ENCODE measurements at regions not wholly inside any gene's neighbourhood (a gene's known extent, or its start where the extent isn't known, plus 50 kb on each side); places are given as distances from the start of the nearest gene placed in this dataset.
A peak's percentile ranks its signal among the peaks of the same experiment; 100 is the strongest.
"Not testable (repeated sequence)": the region's sequence is repeated elsewhere in the genome, so short reads cannot be mapped to it uniquely, and the experiment has no call there.

GRCh38 chr9:129453734-129454133 is 167.2 kb downstream of the C9orf50 start:
- no peak for DNase-seq

- DNase-seq: no peak
Measured at GRCh38 chr9:129451669-129452068, 169.2 kb downstream of the C9orf50 start.

GRCh38 chr9:129451089-129451656 is 169.7 kb downstream of the C9orf50 start:
- DNase-seq: no peak

DNA sequence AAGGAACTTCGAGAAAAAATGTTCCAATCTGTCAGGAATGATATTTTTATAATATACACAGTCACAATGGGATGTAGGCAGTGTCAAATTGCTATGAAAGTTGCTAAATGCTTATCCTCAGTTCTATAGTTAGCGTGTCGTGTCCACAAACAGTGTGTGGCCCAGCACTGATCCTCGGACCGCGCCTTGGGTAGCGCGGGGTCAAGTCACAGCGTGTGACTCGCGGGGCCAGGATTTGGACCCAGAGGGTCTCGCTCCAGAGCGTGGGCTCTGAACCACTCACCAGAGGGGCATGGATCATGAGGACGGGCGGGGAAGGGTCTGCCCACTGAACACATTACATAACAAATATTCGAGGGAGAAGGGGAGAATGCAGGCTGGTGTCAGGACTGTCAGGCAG is 171.8 kb downstream of the C9orf50 start:
- DNase-seq: no peak

- DNase-seq: no peak
Measured at GRCh38 chr9:129446828-129447550, 173.9 kb downstream of the C9orf50 start.

DNA sequence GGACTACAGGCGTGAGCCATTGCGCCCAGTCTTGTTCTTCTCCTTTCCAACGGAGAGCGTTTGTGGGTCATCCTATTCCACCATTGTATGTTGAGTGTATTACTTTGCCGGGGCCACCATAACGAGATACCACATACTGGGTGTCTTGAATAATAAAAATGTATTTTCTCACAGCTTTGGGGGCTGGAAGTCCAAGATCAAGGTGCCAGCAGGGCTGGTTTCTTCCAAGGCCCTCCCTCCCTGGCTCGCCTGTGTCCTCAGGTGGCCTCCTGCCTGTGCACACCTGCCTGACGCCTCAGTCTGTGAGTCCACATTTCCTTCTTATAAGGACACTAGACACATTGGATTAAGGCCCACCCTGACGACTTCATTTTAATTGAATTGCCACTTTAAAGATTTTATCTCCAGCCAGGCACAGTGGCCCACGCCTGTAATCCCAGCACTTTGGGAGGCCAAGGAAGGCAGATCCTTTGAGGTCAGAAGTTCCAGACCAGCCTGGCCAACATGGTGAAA is 175.1 kb downstream of the C9orf50 start:
- no peak for DNase-seq

DNA sequence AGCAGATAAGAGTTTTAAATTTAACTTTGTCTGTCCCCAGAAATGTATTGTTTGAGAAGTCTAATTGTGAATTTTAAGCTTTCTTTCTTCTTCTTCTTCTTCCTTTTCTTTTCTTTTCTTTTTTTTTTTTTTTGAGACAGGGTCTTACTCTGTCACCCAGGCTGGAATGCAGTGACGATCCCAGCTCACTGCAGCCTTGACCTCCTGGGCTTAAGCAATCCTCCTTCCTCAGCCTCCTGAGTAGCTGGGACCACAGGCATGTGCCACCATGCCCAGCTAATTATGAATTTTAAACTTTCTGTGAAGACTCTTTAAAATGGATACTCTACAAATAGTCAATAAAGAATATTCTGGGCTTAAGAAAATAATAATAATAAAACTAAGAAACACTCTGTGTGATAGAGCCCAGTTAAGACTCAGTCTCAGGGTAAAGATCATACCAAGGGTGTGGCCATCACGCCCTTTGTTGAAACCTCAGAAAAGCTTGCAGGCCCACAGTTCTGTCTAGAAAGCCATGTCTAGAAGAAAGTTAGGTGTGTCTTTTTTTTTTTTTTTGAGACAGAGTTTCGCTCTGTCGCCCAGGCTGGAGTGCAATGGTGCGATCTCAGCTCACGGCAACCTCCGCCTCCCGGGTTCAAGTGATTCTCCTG is 177.3 kb downstream of the C9orf50 start:
- not testable (repeated sequence) for DNase-seq

GRCh38 chr9:129442803-129443511 is 177.9 kb downstream of the C9orf50 start:
- no peak for DNase-seq

DNA sequence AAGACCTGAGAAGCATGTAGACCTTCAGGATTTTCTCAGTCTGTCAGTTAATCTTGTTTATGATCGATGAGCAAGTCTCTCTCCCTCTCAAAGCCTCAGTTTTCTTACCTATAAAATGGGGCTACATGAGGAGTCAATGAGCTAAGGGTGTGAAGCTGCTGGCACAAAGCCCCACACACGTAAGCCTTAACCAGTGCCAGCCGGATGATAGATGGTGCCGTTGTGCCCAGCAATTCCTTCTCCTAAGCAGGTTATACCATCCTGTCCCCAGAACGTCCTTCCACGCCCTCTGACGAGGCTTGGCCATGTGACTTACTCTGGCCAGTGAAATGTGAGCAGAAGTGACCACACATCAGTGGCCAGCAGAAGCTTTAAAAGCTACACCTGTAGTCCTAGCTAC is 179.0 kb downstream of the C9orf50 start:
- no peak for DNase-seq

- DNase-seq: no peak
Measured at GRCh38 chr9:129440435-129441186, 180.3 kb downstream of the C9orf50 start.

DNA sequence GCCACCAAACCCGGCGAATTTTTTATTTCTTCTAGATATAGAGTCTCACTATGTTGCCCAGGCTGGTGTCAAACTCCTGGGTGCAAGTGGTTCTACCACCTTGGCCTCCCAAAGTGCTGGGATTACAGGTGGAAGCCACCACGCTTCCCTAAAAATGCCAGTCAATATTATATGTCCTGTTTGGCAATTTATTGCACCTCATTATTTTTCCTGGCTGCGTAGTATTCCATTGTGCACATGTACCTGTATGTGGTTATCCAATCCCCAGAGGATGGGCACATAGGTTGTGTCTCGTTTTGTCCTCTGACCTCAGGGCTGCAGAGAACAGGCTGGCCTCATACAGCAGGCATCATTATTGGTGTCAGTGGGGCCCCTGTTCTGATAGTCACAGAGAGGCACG is 181.7 kb downstream of the C9orf50 start:
- DNase-seq: no peak

DNA sequence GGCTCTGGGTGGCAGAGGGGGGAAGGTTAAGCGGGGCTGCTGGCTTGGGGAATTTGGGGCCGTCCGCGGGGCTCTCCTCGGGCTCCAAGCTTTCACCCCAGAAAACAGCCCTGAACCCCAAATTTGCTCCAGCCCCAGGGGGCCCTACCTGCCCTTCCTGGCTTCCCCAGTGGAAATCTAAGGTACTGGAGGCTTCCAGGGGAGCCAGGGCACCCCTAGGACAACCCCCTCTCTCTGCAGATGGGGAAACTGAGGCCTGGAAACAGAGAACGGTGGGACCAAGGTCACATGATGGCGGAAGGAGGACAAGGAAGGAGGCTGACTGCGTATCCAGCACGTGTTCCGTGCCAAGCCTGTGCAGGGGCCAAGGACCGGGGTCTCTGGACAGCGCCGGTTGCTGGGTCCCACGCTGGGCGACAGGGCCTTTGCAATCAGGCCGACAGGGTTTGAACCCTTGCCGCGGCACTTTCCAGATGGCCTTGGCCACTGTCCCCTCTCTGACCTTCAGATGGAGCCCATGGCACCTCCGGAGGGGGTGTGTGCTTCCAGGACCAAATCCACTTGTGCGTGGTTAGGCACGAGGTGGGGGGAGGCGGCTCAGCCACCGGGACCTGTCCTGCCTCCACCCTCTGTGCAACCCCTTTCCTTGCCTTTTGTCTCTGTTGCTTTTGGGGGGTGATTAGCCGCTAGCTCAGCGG is 183.1 kb downstream of the C9orf50 start:
- DNase-seq: no peak

DNA sequence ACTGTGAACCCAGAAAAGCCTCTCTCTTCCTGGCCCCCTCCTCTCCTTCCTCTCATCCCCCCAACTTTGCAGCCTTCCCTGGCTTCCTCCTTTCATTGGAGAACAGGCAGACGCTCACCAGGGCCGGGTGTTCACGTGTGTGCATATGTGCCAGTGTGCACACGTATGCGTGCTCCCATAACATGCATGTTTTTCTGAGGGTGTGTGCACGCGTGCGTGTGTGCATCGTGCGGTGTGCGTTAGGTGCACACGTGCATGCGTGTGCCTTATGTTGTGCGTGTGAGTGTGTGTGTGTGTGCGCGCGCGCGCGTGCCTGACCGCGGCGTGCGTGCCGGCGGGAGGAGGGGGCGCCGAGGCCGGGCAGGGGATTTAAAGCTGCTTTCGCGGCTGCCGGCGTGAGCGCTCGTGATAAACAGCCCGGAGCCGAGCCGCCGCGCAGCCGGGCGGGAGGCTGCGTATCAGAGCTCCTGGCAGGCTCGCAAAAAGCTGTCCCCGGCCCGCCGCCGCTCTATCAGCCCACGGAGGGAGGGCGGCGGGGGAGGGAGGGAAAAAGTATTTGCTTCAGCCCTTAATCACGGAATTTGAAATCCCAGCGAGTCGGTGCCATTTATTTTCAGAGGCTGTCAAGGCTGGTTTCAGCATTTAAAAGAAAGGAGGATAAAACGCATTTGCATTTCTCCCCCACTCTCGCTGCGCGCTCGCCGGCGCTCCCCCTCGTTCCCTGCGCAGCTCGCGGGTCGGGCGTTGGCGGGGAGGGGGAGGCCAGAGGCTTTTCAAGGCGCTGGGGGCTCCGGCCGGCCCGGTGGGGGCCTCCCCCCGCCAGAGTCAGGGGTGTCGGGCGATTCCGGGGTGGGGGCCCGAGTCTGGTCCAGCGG is 183.9 kb downstream of the C9orf50 start:
- peak; percentile 44 for DNase-seq

- no peak for DNase-seq
Measured at GRCh38 chr9:129435988-129436717, 184.7 kb downstream of the C9orf50 start.

DNA sequence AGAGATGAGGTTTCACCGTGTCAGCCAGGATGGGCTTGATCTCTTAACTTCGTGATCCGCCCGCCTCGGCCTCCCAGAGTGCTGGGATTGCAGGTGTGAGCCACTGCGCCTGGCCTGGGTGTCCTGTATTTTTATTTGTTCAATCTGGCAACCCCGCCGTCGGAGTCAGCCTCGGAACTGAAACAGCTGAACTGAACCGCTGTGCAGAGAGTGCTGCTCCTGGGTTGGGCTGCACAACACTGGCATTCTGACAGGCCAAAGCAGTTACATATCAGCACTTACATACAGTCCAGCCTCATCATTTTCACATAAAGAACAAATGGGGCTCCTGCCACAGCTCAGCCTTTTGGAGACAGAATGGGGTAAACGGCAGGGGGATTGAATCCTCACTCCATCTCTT is 185.6 kb downstream of the C9orf50 start:
- no peak for DNase-seq

DNA sequence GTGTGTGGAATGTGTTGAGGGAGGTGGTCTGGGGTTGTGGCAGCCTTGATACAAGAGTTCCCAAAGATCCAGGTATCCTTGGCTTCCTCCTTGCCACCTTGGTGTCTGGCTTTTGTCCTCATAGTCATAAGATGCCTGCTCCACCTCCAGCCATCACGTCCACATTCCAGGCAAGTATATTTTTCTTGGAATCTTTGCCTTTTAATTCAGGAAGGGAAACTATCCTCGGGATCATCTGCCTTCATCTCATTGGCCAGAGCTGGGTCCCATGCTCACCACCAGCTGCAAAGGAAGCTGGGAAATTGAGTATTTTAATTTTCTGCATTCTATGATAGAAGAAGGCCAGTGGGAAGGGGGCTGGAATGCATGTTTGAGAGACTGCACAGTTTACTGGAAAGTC is 186.7 kb downstream of the C9orf50 start:
- DNase-seq: no peak

DNA sequence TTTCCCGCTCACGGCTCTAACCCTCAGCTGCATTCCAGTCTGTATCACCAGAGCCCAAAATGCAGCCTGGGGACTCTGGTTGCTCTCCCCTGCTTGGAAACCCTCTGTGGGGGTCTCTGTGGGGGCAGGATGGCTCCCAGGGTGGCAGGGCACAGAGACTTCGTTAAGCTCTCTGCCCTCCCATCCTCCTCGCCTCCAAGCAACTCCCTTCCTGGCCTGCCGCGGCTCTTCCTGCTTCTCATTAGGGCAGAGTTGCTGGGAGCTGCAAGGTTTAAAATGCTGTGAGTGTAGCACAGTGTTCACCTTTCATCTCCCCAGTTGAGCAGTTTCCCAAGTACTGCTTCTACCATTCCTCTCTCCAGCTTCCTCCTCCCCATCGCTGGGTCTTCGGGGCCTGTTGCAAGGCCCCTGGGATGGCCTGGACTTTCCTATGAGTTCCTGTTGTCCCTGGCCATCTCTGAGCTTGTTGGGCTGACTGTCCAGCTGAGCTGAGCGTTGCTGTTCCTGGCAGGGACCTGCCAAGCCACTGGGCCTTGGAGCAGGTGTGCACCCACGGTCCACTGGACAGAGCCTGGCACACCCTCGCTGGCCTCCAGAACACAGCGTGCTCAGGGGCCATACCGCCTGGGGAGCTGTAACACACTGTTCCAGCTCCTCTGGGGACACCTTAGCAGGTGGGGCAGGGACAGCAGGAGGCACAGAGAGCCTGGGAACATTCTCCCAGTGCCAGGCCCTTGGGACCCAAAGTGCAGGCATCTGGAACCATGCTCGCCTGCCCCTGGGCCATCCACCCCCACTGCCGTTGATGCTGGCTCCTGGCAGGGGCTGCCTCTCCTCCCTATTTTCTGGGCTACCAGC is 188.4 kb downstream of the C9orf50 start:
- no peak for DNase-seq

- DNase-seq: no peak
Measured at GRCh38 chr9:129430940-129431643, 189.8 kb downstream of the C9orf50 start.
